HEK293 (cell line): ENCODE measurements at regions not wholly inside any gene's neighbourhood (a gene's known extent, or its start where the extent isn't known, plus 50 kb on each side); places are given as distances from the start of the nearest gene placed in this dataset.

ENCODE experiments used
- CTCF ChIA-PET: fragments of 350-600 bp; formaldehyde crosslinking; extraction: SDS; loops from one replicate; lab custom pipeline; 2021; ENCODE audit warnings: antibody characterized with exemption; lab: Yijun Ruan, JAX
- POLR2A ChIA-PET: fragments of 300-600 bp; formaldehyde crosslinking; extraction: SDS; loops from one replicate; lab custom pipeline; 2020; ENCODE audit warnings: antibody characterized with exemption, inconsistent platforms; lab: Yijun Ruan, JAX
- H3K27ac ChIP-seq: fragments of 200-500 bp; sonication (Bioruptor generic); 2 replicates; pipeline ENCODE4 v1.5.1; 2014; ENCODE audit warnings: low read depth, low read length, control low read depth, inconsistent platforms; ENCODE audit errors: extremely low read depth
- H3K36me3 ChIP-seq, 2 experiments: fragments of 200-500 bp in 1 of 2; sonication (Bioruptor generic) in 1 of 2; 1 replicate in 1 of 2; 2 replicates in 1 of 2; pipeline ENCODE4 v1.5.1; 2014 to 2017; ENCODE audit warnings: inconsistent platforms in 2 of 2, low read length in 2 of 2; ENCODE audit not compliant: control insufficient read depth in 2 of 2, insufficient read depth in 1 of 2
- H3K4me1 ChIP-seq: fragments of 200-500 bp; sonication (Bioruptor generic); 2 replicates; pipeline ENCODE4 v1.5.1; 2014; ENCODE audit warnings: mild to moderate bottlenecking, low read length, inconsistent platforms; ENCODE audit not compliant: control insufficient read depth, insufficient read depth
- H3K4me3 ChIP-seq: 2 replicates; pipeline ENCODE4 v1.5.1; 2011; ENCODE audit warnings: low read depth, mild to moderate bottlenecking, control low read depth, low read length, moderate library complexity
- H3K9me3 ChIP-seq: fragments of 200-500 bp; sonication (Bioruptor generic); 2 replicates; pipeline ENCODE4 v1.5.1; 2014; ENCODE audit warnings: low read depth, low read length, inconsistent platforms; ENCODE audit not compliant: control insufficient read depth, insufficient read depth
- ATF2 ChIP-seq: fragments of 450-650 bp; formaldehyde crosslinking; IDR thresholded peaks from 2 replicates; pipeline ENCODE4 v1.5.1; 2016; ENCODE audit warnings: missing biosample characterization, missing genetic modification characterization, low read depth
- BCL11B ChIP-seq: fragments of 450-650 bp; formaldehyde crosslinking; IDR thresholded peaks from 2 replicates; pipeline ENCODE4 v1.5.1; 2016; ENCODE audit warnings: low read depth, missing biosample characterization, missing genetic modification characterization
- SP7 ChIP-seq: fragments of 450-650 bp; formaldehyde crosslinking; IDR thresholded peaks from 2 replicates; pipeline ENCODE4 v1.5.1; 2016; ENCODE audit warnings: missing biosample characterization, missing genetic modification characterization
- TCF7L2 ChIP-seq: IDR thresholded peaks from 2 replicates; pipeline ENCODE4 v1.6.1; 2011; ENCODE audit warnings: low read depth, mild to moderate bottlenecking, inconsistent platforms, low read length, moderate library complexity, borderline replicate concordance
- ZBTB48 ChIP-seq: fragments of 450-650 bp; formaldehyde crosslinking; IDR thresholded peaks from 2 replicates; pipeline ENCODE4 v1.5.1; 2016; ENCODE audit warnings: missing biosample characterization, missing genetic modification characterization
- ZBTB49 ChIP-seq: fragments of 450-650 bp; formaldehyde crosslinking; IDR thresholded peaks from 2 replicates; pipeline ENCODE4 v1.5.1; 2016; ENCODE audit warnings: missing biosample characterization, missing genetic modification characterization, low read depth
- ZFP3 ChIP-seq: fragments of 450-650 bp; formaldehyde crosslinking; IDR thresholded peaks from 2 replicates; pipeline ENCODE4 v1.5.1; 2016; ENCODE audit warnings: low read depth, missing biosample characterization, missing genetic modification characterization
- ZFP37 ChIP-seq: fragments of 450-650 bp; formaldehyde crosslinking; IDR thresholded peaks from 2 replicates; pipeline ENCODE4 v1.5.1; 2016; ENCODE audit warnings: missing biosample characterization, missing genetic modification characterization
- ZNF148 ChIP-seq: fragments of 450-650 bp; formaldehyde crosslinking; IDR thresholded peaks from 2 replicates; pipeline ENCODE4 v1.5.0; 2017; ENCODE audit warnings: missing biosample characterization, missing genetic modification characterization, borderline replicate concordance
- ZNF169 ChIP-seq: fragments of 450-650 bp; formaldehyde crosslinking; IDR thresholded peaks from 2 replicates; pipeline ENCODE4 v1.5.1; 2016; ENCODE audit warnings: missing biosample characterization, missing genetic modification characterization
- ZNF211 ChIP-seq: fragments of 450-650 bp; formaldehyde crosslinking; IDR thresholded peaks from 2 replicates; pipeline ENCODE4 v1.5.1; 2016; ENCODE audit warnings: low read depth, missing biosample characterization, missing genetic modification characterization
- ZNF221 ChIP-seq: fragments of 450-650 bp; formaldehyde crosslinking; IDR thresholded peaks from 2 replicates; pipeline ENCODE4 v1.5.1; 2017; ENCODE audit warnings: missing biosample characterization, missing genetic modification characterization, borderline replicate concordance
- ZNF324 ChIP-seq: fragments of 450-650 bp; formaldehyde crosslinking; IDR thresholded peaks from 2 replicates; pipeline ENCODE4 v1.5.1; 2016; ENCODE audit warnings: missing biosample characterization, missing genetic modification characterization
- ZNF600 ChIP-seq: fragments of 450-650 bp; formaldehyde crosslinking; IDR thresholded peaks from 2 replicates; pipeline ENCODE4 v1.5.1; 2016; ENCODE audit warnings: missing biosample characterization, missing genetic modification characterization
- ZNF658 ChIP-seq: fragments of 450-650 bp; formaldehyde crosslinking; IDR thresholded peaks from 2 replicates; pipeline ENCODE4; 2016; ENCODE audit warnings: missing biosample characterization, missing genetic modification characterization
- ZNF692 ChIP-seq: fragments of 450-650 bp; formaldehyde crosslinking; IDR thresholded peaks from 2 replicates; pipeline ENCODE4 v1.5.1; 2016; ENCODE audit warnings: missing biosample characterization, missing genetic modification characterization
- ZNF777 ChIP-seq: fragments of 450-650 bp; formaldehyde crosslinking; IDR thresholded peaks from 2 replicates; pipeline ENCODE4 v1.5.1; 2017; ENCODE audit warnings: missing biosample characterization, missing genetic modification characterization, borderline replicate concordance

GRCh38 chr22:34620832-34621231 lies 445.1 kb upstream of the ISX start:
- TF ChIP-seq ZNF148 (no peak), ZBTB48 (tag by site-specific recombination) (no peak), ZBTB49 (tag by site-specific recombination) (no peak)
- POLR2A ChIA-PET: no interaction called here
- Histone ChIP-seq H3K36me3 (no peaks in the 10 kb centered on the region), H3K27ac (no peak overlapping the region), H3K4me1 (no peaks in the 10 kb centered on the region), H3K4me3 (no peak overlapping the region), H3K9me3 (no peaks in the 10 kb centered on the region)
- CTCF ChIA-PET: interaction anchor here (0.5 to 0.7 kb wide), 2 partner anchors 111 to 311 kb away, joined by 3 to 4 read pairs; no protein-coding TSS in a partner anchor

GRCh38 chr22:34622602-34623001 lies 443.4 kb upstream of the ISX start:
- no peaks in the 10 kb centered on the region for H3K4me1 ChIP-seq
- TF ChIP-seq ZNF777 (tag by site-specific recombination) (no peak), ZNF658 (tag by site-specific recombination) (no peak), ZNF692 (tag by site-specific recombination) (no peak), TCF7L2 (no peak), ZNF221 (tag by site-specific recombination) (no peak), ZNF169 (tag by site-specific recombination) (no peak), ZNF211 (no peak), ZFP37 (tag by site-specific recombination) (no peak), ZFP3 (tag by site-specific recombination) (no peak), ATF2 (no peak), ZNF600 (tag by site-specific recombination) (no peak), BCL11B (no peak), SP7 (tag by site-specific recombination) (no peak), ZNF324 (tag by site-specific recombination) (no peak)
- TF ChIP-seq, all 188 proteins: peak for 0
- no peak overlapping the region for H3K4me3 ChIP-seq
- no peak overlapping the region for H3K27ac ChIP-seq
- POLR2A ChIA-PET: no interaction called here
- CTCF ChIA-PET: no interaction called here
- no peaks in the 10 kb centered on the region for H3K9me3 ChIP-seq
- H3K36me3 ChIP-seq: no peaks in the 10 kb centered on the region
